GM23338 (cell line): ENCODE measurements at regions not wholly inside any gene's neighbourhood (a gene's known extent, or its start where the extent isn't known, plus 50 kb on each side); places are given as distances from the start of the nearest gene placed in this dataset.

Source experiments
- ATAC-seq: fragments of 200-7000 bp; cut with Tn5 transposase; 3 replicates; pipeline ENCODE4 v1.9.1; 2020
- DNase-seq: peaks from one replicate; pipeline ENCODE4 v3.0.0-alpha.2; 2015; ENCODE audit warnings: low spot score
- H2AFZ ChIP-seq: fragments of 200-600 bp; sonication (generic); 2 replicates; pipeline ENCODE4 v1.8.0; 2016; ENCODE audit warnings: antibody characterized with exemption, mild to moderate bottlenecking, moderate library complexity
- H3F3A ChIP-seq: fragments of 200-600 bp; sonication (generic); replicated peaks from 2 replicates; pipeline ENCODE4 v1.8.0; 2017; ENCODE audit warnings: antibody characterized with exemption, mixed run types, low read depth
- H3K27ac ChIP-seq: fragments of 200-600 bp; sonication (generic); 2 replicates; pipeline ENCODE4 v1.6.1; 2016; ENCODE audit warnings: low read depth
- H3K27me3 ChIP-seq: fragments of 200-600 bp; sonication (generic); 2 replicates; pipeline ENCODE4 v1.8.0; 2016; ENCODE audit warnings: mild to moderate bottlenecking, mixed run types, moderate library complexity; ENCODE audit not compliant: insufficient read depth
- H3K36me3 ChIP-seq: fragments of 200-600 bp; sonication (generic); 2 replicates; pipeline ENCODE4 v1.8.0; 2016; ENCODE audit warnings: mild to moderate bottlenecking; ENCODE audit not compliant: insufficient read depth
- H3K4me1 ChIP-seq: fragments of 200-600 bp; sonication (generic); 2 replicates; pipeline ENCODE4 v1.8.0; 2016; ENCODE audit warnings: mild to moderate bottlenecking, moderate library complexity; ENCODE audit not compliant: insufficient read depth
- H3K4me2 ChIP-seq: fragments of 200-600 bp; sonication (generic); 2 replicates; pipeline ENCODE4 v1.7.1; 2017; ENCODE audit warnings: mixed run types
- H3K4me3 ChIP-seq: fragments of 200-600 bp; sonication (generic); 2 replicates; pipeline ENCODE4 v1.6.1; 2016; ENCODE audit warnings: mixed run types
- H3K79me2 ChIP-seq: fragments of 200-600 bp; sonication (generic); replicated peaks from 2 replicates; pipeline ENCODE4 v1.8.0; 2017; ENCODE audit warnings: mild to moderate bottlenecking; ENCODE audit not compliant: insufficient read depth
- H3K9me2 ChIP-seq: fragments of 200-600 bp; sonication (generic); 2 replicates; pipeline ENCODE4 v1.8.0; 2017; ENCODE audit not compliant: insufficient read depth
- H4K20me1 ChIP-seq: fragments of 200-600 bp; sonication (generic); replicated peaks from 2 replicates; pipeline ENCODE4 v1.8.0; 2017; ENCODE audit warnings: mild to moderate bottlenecking; ENCODE audit not compliant: insufficient read depth
- H3K27ac Mint-ChIP-seq: 2 replicates; pipeline ENCODE4 v1.8.0; 2020; ENCODE audit warnings: inconsistent platforms, mild to moderate bottlenecking, moderate library complexity, mixed read lengths
- H3K27me3 Mint-ChIP-seq: 3 replicates; pipeline ENCODE4 v1.8.0; 2022; ENCODE audit warnings: low read depth, mild to moderate bottlenecking, moderate library complexity, mixed read lengths, inconsistent platforms; ENCODE audit not compliant: insufficient read depth, poor library complexity
- H3K36me3 Mint-ChIP-seq: 3 replicates; pipeline ENCODE4 v1.8.0; 2021; ENCODE audit warnings: low read depth, mild to moderate bottlenecking, inconsistent platforms, moderate library complexity, mixed read lengths
- H3K4me1 Mint-ChIP-seq: 3 replicates; pipeline ENCODE4 v1.8.0; 2020; ENCODE audit warnings: mild to moderate bottlenecking, inconsistent platforms, mixed read lengths
- H3K4me3 Mint-ChIP-seq: 3 replicates; pipeline ENCODE4 v1.8.0; 2021; ENCODE audit warnings: moderate library complexity, mild to moderate bottlenecking, inconsistent platforms, mixed read lengths
- H3K9me3 Mint-ChIP-seq: 3 replicates; pipeline ENCODE4 v1.8.0; 2020; ENCODE audit warnings: moderate library complexity, mild to moderate bottlenecking, inconsistent platforms, mixed read lengths
- CREB1 ChIP-seq: fragments of 250-450 bp; sonication (Bioruptor Pico); IDR thresholded peaks from 2 replicates; pipeline ENCODE4 v1.5.0; 2020; ENCODE audit warnings: low read depth, mild to moderate bottlenecking, moderate library complexity
- ETS1 ChIP-seq: IDR thresholded peaks from 2 replicates; pipeline ENCODE4 v1.6.1; 2016; ENCODE audit warnings: antibody characterized with exemption
- EZH2 ChIP-seq: fragments of 200-600 bp; sonication (generic); IDR thresholded peaks from one replicate; pipeline ENCODE4 v1.8.0; 2017; ENCODE audit warnings: antibody characterized with exemption, mild to moderate bottlenecking, low read depth; ENCODE audit not compliant: unreplicated experiment
- EZH2phosphoT487 ChIP-seq: fragments of 200-600 bp; sonication (generic); IDR thresholded peaks from one replicate; pipeline ENCODE4 v1.8.1; 2018; ENCODE audit warnings: antibody characterized with exemption; ENCODE audit not compliant: unreplicated experiment
- JUNB ChIP-seq: IDR thresholded peaks from one replicate; pipeline ENCODE4 v1.6.1; 2016; ENCODE audit warnings: antibody characterized with exemption; ENCODE audit not compliant: unreplicated experiment
- NANOG ChIP-seq: IDR thresholded peaks from 2 replicates; pipeline ENCODE4 v1.6.1; 2016; ENCODE audit warnings: antibody characterized with exemption, borderline replicate concordance
- POLR2AphosphoS5 ChIP-seq: IDR thresholded peaks from 2 replicates; pipeline ENCODE4 v1.6.1; 2016; ENCODE audit warnings: antibody characterized with exemption, low read depth
- STAT1 ChIP-seq: IDR thresholded peaks from one replicate; pipeline ENCODE4 v1.6.1; 2016; ENCODE audit warnings: antibody characterized with exemption; ENCODE audit not compliant: unreplicated experiment
- ZNF114 ChIP-seq: fragments of 250-450 bp; sonication (Bioruptor Pico); IDR thresholded peaks from 2 replicates; pipeline ENCODE4 v1.5.0; 2020; ENCODE audit warnings: mild to moderate bottlenecking, moderate library complexity
- ZNF331 ChIP-seq: fragments of 250-450 bp; sonication (Bioruptor Pico); IDR thresholded peaks from 2 replicates; pipeline ENCODE4 v1.5.0; 2020; ENCODE audit warnings: low read depth, mild to moderate bottlenecking, moderate library complexity
- ZNF462 ChIP-seq: fragments of 250-450 bp; sonication (Bioruptor Pico); IDR thresholded peaks from 2 replicates; pipeline ENCODE4 v1.5.0; 2020; ENCODE audit warnings: mild to moderate bottlenecking, moderate library complexity
- TF ChIP-seq, protein P1 (sequence below), 2 experiments: fragments of 200-600 bp in 1 of 2; sonication (generic) in 1 of 2; conservative IDR thresholded peaks; 2 replicates each; pipeline versions ENCODE4 v1.5.1 to v1.6.1; 2016 to 2017; ENCODE audit warnings: antibody characterized with exemption in 2 of 2, low read depth in 2 of 2, mild to moderate bottlenecking in 2 of 2, moderate library complexity in 1 of 2
- TF ChIP-seq, protein P2 (sequence below): IDR thresholded peaks from one replicate; pipeline ENCODE4 v1.6.1; 2018; ENCODE audit warnings: antibody characterized with exemption; ENCODE audit not compliant: unreplicated experiment

DNA sequence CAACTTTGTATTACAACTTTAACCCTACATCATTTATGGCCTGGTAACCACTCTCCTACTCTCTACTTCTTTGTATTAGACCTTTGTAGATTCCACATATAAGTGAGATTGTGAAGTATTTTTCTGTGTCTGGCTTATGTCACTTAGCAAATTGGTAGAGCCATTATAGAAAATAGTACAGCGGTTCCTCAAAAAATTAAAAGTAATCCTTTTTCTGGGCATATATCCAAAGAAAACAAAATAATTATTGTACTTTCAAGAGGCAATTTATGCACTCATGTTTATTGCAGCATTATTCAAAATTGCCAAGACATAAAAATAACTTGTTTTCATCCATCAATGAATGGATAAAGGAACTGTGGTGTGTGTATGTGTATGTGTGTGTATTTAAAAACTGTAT lies 537.5 kb upstream of the FSIP2 start:
- no peaks in the 10 kb centered on the region for H3K27me3 Mint-ChIP-seq
- no peaks in the 10 kb centered on the region for H3K9me3 Mint-ChIP-seq

More for the DNA sequence above, 537.5 kb upstream of the FSIP2 start:
- Histone ChIP-seq H3K4me3 (no peak overlapping the region), H3K79me2 (no peaks in the 10 kb centered on the region), H2AFZ (no peak overlapping the region), H3K4me2 (no peak overlapping the region), H3K9me2 (no peaks in the 10 kb centered on the region), H3F3A (no peaks in the 10 kb centered on the region), H3K27ac (no peak overlapping the region), H3K27me3 (no peaks in the 10 kb centered on the region), H3K36me3 (no peaks in the 10 kb centered on the region), H3K4me1 (no peaks in the 10 kb centered on the region), H4K20me1 (no peaks in the 10 kb centered on the region)
- Mint-ChIP-seq H3K4me1 (no peaks in the 10 kb centered on the region), H3K27ac (no peak overlapping the region), H3K4me3 (no peak overlapping the region), H3K36me3 (no peaks in the 10 kb centered on the region)
- no peak for TF ChIP-seq CREB1 (CRISPR knock-in tag)
- TF ChIP-seq ZNF462, result no peak
- TF ChIP-seq JUNB, result no peak
- no peak for TF ChIP-seq ZNF331 (CRISPR knock-in tag)
- no peak for TF ChIP-seq POLR2AphosphoS5
- no peak for TF ChIP-seq ZNF114
- TF ChIP-seq, protein P1, sequence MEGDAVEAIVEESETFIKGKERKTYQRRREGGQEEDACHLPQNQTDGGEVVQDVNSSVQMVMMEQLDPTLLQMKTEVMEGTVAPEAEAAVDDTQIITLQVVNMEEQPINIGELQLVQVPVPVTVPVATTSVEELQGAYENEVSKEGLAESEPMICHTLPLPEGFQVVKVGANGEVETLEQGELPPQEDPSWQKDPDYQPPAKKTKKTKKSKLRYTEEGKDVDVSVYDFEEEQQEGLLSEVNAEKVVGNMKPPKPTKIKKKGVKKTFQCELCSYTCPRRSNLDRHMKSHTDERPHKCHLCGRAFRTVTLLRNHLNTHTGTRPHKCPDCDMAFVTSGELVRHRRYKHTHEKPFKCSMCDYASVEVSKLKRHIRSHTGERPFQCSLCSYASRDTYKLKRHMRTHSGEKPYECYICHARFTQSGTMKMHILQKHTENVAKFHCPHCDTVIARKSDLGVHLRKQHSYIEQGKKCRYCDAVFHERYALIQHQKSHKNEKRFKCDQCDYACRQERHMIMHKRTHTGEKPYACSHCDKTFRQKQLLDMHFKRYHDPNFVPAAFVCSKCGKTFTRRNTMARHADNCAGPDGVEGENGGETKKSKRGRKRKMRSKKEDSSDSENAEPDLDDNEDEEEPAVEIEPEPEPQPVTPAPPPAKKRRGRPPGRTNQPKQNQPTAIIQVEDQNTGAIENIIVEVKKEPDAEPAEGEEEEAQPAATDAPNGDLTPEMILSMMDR (conservative IDR thresholded peaks at IDR 0.05; ENCODE audit: low read depth in 2 of 2), result no peak
- TF ChIP-seq NANOG, result no peak
- TF ChIP-seq EZH2, result no peak
- TF ChIP-seq STAT1, result no peak
- no peak for TF ChIP-seq EZH2phosphoT487
- TF ChIP-seq ETS1, result no peak
- TF ChIP-seq, protein P2, sequence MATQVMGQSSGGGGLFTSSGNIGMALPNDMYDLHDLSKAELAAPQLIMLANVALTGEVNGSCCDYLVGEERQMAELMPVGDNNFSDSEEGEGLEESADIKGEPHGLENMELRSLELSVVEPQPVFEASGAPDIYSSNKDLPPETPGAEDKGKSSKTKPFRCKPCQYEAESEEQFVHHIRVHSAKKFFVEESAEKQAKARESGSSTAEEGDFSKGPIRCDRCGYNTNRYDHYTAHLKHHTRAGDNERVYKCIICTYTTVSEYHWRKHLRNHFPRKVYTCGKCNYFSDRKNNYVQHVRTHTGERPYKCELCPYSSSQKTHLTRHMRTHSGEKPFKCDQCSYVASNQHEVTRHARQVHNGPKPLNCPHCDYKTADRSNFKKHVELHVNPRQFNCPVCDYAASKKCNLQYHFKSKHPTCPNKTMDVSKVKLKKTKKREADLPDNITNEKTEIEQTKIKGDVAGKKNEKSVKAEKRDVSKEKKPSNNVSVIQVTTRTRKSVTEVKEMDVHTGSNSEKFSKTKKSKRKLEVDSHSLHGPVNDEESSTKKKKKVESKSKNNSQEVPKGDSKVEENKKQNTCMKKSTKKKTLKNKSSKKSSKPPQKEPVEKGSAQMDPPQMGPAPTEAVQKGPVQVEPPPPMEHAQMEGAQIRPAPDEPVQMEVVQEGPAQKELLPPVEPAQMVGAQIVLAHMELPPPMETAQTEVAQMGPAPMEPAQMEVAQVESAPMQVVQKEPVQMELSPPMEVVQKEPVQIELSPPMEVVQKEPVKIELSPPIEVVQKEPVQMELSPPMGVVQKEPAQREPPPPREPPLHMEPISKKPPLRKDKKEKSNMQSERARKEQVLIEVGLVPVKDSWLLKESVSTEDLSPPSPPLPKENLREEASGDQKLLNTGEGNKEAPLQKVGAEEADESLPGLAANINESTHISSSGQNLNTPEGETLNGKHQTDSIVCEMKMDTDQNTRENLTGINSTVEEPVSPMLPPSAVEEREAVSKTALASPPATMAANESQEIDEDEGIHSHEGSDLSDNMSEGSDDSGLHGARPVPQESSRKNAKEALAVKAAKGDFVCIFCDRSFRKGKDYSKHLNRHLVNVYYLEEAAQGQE, result no peak
- DNase-seq (no peak), ATAC-seq (no peak)
